ENCODE measurements at regions not wholly inside any gene's neighbourhood (a gene's known extent, or its start where the extent isn't known, plus 50 kb on each side); places are given as distances from the start of the nearest gene placed in this dataset.
A peak's percentile ranks its signal among the peaks of the same experiment; 100 is the strongest.

DNA sequence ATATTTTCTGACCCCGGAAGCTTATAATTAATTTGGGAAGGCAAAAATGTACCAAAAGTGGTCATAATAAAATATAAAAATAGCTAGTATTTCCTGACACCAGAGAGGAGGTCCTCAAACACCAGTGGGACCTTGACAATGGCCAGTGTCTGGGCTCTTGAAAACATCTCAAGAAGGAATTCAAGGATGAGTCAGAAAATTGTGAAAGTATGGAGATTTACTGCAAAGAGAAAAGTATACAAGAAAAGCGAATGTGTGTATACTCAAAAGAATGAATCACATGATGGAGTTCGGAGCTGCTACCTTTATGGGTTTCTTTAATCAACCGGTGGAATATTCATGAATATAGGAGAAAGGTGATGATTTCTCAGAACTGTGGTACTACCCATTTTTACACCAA is 1709.0 kb upstream of the WWC1 start:
- WGBS: 8% methylated on average over 3 of the region's 4 CpGs

GRCh38 chr5:166594567-166594966 is 1696.9 kb upstream of the WWC1 start:
- H2BK12ac ChIP-seq (ENCODE audit: low read length in 2 of 2): no peak overlapping the region
- no peak overlapping the region for H3K4ac ChIP-seq (ENCODE audit: low read depth in 1 of 2, low read length in 2 of 2)
- no peak overlapping the region for H3K4me2 ChIP-seq (ENCODE audit: low read length, poor library complexity, severe bottlenecking)
- no peak overlapping the region for H3K27ac ChIP-seq (ENCODE audit: low read length, poor library complexity, severe bottlenecking)
- H3K4me1 ChIP-seq (ENCODE audit: control insufficient read depth, insufficient read depth, low read depth, low read length): no peaks in the 10 kb centered on the region
- no peak overlapping the region for H2AK5ac ChIP-seq (ENCODE audit: low read length, severe bottlenecking)
- no peak overlapping the region for H2BK5ac ChIP-seq (ENCODE audit: low read depth, low read length, poor library complexity, severe bottlenecking)
- H3K9me3 ChIP-seq (ENCODE audit: control insufficient read depth, low read length): peaks cover 12% of the 10 kb centered on the region
- H2AFZ ChIP-seq (ENCODE audit: low read depth, low read length): no peak overlapping the region
- no peak for DNase-seq
- H3K14ac ChIP-seq (ENCODE audit: low read length in 2 of 2): no peak overlapping the region
- H3K79me1 ChIP-seq (replicated peaks; ENCODE audit: low read length, poor library complexity, severe bottlenecking): no peaks in the 10 kb centered on the region
- no peaks in the 10 kb centered on the region for H3K36me3 ChIP-seq (ENCODE audit: control insufficient read depth in 1 of 2, insufficient read depth in 2 of 2, low read depth in 1 of 2, low read length in 2 of 2)
- H2BK120ac ChIP-seq (ENCODE audit: low read depth, low read length): no peak overlapping the region
- no peak overlapping the region for H4K8ac ChIP-seq (ENCODE audit: low read length)
- H3K23ac ChIP-seq (ENCODE audit: low read length in 2 of 2): no peak overlapping the region
- H3K27me3 ChIP-seq (ENCODE audit: control insufficient read depth in 1 of 2, insufficient read depth in 1 of 2, low read length in 2 of 2): no peaks in the 10 kb centered on the region
- H4K91ac ChIP-seq (ENCODE audit: low read length): no peak overlapping the region
- H3K18ac ChIP-seq (ENCODE audit: low read depth in 1 of 2, low read length in 2 of 2): no peak overlapping the region
- no peak overlapping the region for H3K9ac ChIP-seq (ENCODE audit: low read length)
- no peak overlapping the region for H2BK15ac ChIP-seq (ENCODE audit: low read depth, poor library complexity, severe bottlenecking)
- H3K4me3 ChIP-seq (ENCODE audit: insufficient read depth in 1 of 2, low read depth in 1 of 2, low read length in 2 of 2): no peak overlapping the region

More for the DNA sequence above, 1709.0 kb upstream of the WWC1 start:
- Histone ChIP-seq H3K36me3 (ENCODE audit: control insufficient read depth in 1 of 2, insufficient read depth in 2 of 2, low read depth in 1 of 2, low read length in 2 of 2) (no peaks in the 10 kb centered on the region), H2BK120ac (ENCODE audit: low read depth, low read length) (no peak overlapping the region), H3K23ac (ENCODE audit: low read length in 2 of 2) (no peak overlapping the region), H2BK15ac (ENCODE audit: low read depth, poor library complexity, severe bottlenecking) (no peak overlapping the region), H3K27ac (ENCODE audit: low read length, poor library complexity, severe bottlenecking) (no peak overlapping the region), H2AFZ (ENCODE audit: low read depth, low read length) (no peak overlapping the region), H3K14ac (ENCODE audit: low read length in 2 of 2) (no peak overlapping the region), H3K4ac (ENCODE audit: low read depth in 1 of 2, low read length in 2 of 2) (no peak overlapping the region), H2BK12ac (ENCODE audit: low read length in 2 of 2) (no peak overlapping the region), H3K9ac (ENCODE audit: low read length) (no peak overlapping the region), H3K18ac (ENCODE audit: low read depth in 1 of 2, low read length in 2 of 2) (no peak overlapping the region), H4K91ac (ENCODE audit: low read length) (no peak overlapping the region), H3K9me3 (ENCODE audit: control insufficient read depth, low read length) (peaks cover 47% of the 10 kb centered on the region), H3K79me1 (replicated peaks; ENCODE audit: low read length, poor library complexity, severe bottlenecking) (no peaks in the 10 kb centered on the region), H3K4me1 (ENCODE audit: control insufficient read depth, insufficient read depth, low read depth, low read length) (no peaks in the 10 kb centered on the region), H3K4me2 (ENCODE audit: low read length, poor library complexity, severe bottlenecking) (no peak overlapping the region), H2AK5ac (ENCODE audit: low read length, severe bottlenecking) (no peak overlapping the region), H3K27me3 (ENCODE audit: control insufficient read depth in 1 of 2, insufficient read depth in 1 of 2, low read length in 2 of 2) (no peaks in the 10 kb centered on the region), H3K4me3 (ENCODE audit: insufficient read depth in 1 of 2, low read depth in 1 of 2, low read length in 2 of 2) (no peak overlapping the region), H2BK5ac (ENCODE audit: low read depth, low read length, poor library complexity, severe bottlenecking) (no peak overlapping the region), H4K8ac (ENCODE audit: low read length) (no peak overlapping the region)
- DNase-seq: peak; percentile 84

DNA sequence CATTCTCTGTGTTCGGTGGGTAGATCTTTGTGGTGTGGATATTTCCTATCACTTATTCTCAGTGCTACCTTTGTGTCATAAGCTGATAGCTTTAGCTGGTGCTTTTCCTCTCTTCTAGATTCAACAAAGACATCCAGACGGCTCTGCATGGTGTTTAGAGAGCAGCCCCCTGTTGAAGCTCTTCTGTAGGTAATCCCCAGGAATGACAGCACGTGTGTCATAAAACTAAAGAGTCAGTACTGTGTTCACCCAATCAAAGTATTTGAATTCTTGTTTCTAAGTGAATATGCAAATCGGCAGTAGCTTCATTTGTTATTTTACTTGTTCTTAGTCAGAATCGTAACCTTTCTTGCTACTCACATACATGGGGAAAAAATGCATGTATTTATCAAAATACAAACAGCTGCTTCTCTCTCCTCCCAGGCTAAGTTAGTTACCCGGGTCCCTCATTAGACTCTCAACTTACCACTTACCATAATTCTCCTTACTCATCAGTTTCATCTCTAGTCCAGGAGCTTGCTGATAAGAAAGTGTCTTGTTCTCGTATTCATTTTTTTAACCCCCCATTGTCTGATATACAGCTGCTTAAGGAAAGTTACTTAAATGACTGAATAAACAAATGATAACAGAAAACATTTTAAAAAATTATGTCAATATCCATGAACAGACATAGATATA is 1696.0 kb upstream of the WWC1 start:
- no peak overlapping the region for H3K4me2 ChIP-seq (ENCODE audit: low read length, poor library complexity, severe bottlenecking)
- H3K23ac ChIP-seq (ENCODE audit: low read length in 2 of 2): no peak overlapping the region
- H4K91ac ChIP-seq (ENCODE audit: low read length): no peak overlapping the region
- H3K4me1 ChIP-seq (ENCODE audit: control insufficient read depth, insufficient read depth, low read depth, low read length): no peaks in the 10 kb centered on the region
- 65% methylated on average over 5 of the region's 7 CpGs for WGBS
- H3K79me1 ChIP-seq (replicated peaks; ENCODE audit: low read length, poor library complexity, severe bottlenecking): no peaks in the 10 kb centered on the region
- H2BK15ac ChIP-seq (ENCODE audit: low read depth, poor library complexity, severe bottlenecking): no peak overlapping the region
- no peak overlapping the region for H4K8ac ChIP-seq (ENCODE audit: low read length)
- no peak overlapping the region for H2BK120ac ChIP-seq (ENCODE audit: low read depth, low read length)
- H2AFZ ChIP-seq (ENCODE audit: low read depth, low read length): no peak overlapping the region
- H3K36me3 ChIP-seq (ENCODE audit: control insufficient read depth in 1 of 2, insufficient read depth in 2 of 2, low read depth in 1 of 2, low read length in 2 of 2): no peaks in the 10 kb centered on the region
- no peak overlapping the region for H2BK5ac ChIP-seq (ENCODE audit: low read depth, low read length, poor library complexity, severe bottlenecking)
- DNase-seq: no peak
- H3K9me3 ChIP-seq (ENCODE audit: control insufficient read depth, low read length): peaks cover 19% of the 10 kb centered on the region
- no peak overlapping the region for H2AK5ac ChIP-seq (ENCODE audit: low read length, severe bottlenecking)
- H3K4ac ChIP-seq (ENCODE audit: low read depth in 1 of 2, low read length in 2 of 2): no peak overlapping the region
- H3K27me3 ChIP-seq (ENCODE audit: control insufficient read depth in 1 of 2, insufficient read depth in 1 of 2, low read length in 2 of 2): no peaks in the 10 kb centered on the region
- no peak overlapping the region for H3K14ac ChIP-seq (ENCODE audit: low read length in 2 of 2)
- no peak overlapping the region for H2BK12ac ChIP-seq (ENCODE audit: low read length in 2 of 2)
- no peak overlapping the region for H3K18ac ChIP-seq (ENCODE audit: low read depth in 1 of 2, low read length in 2 of 2)
- H3K27ac ChIP-seq (ENCODE audit: low read length, poor library complexity, severe bottlenecking): no peak overlapping the region
- no peak overlapping the region for H3K4me3 ChIP-seq (ENCODE audit: insufficient read depth in 1 of 2, low read depth in 1 of 2, low read length in 2 of 2)
- H3K9ac ChIP-seq (ENCODE audit: low read length): no peak overlapping the region

- Histone ChIP-seq H4K8ac (ENCODE audit: low read length) (no peak overlapping the region), H3K4me1 (ENCODE audit: control insufficient read depth, insufficient read depth, low read depth, low read length) (no peaks in the 10 kb centered on the region), H3K14ac (ENCODE audit: low read length in 2 of 2) (no peak overlapping the region), H3K9ac (ENCODE audit: low read length) (no peak overlapping the region), H2BK12ac (ENCODE audit: low read length in 2 of 2) (no peak overlapping the region), H2AK5ac (ENCODE audit: low read length, severe bottlenecking) (no peak overlapping the region), H3K36me3 (ENCODE audit: control insufficient read depth in 1 of 2, insufficient read depth in 2 of 2, low read depth in 1 of 2, low read length in 2 of 2) (no peaks in the 10 kb centered on the region), H3K27ac (ENCODE audit: low read length, poor library complexity, severe bottlenecking) (no peak overlapping the region), H3K4me3 (ENCODE audit: insufficient read depth in 1 of 2, low read depth in 1 of 2, low read length in 2 of 2) (no peak overlapping the region), H4K91ac (ENCODE audit: low read length) (no peak overlapping the region), H2BK120ac (ENCODE audit: low read depth, low read length) (no peak overlapping the region), H3K27me3 (ENCODE audit: control insufficient read depth in 1 of 2, insufficient read depth in 1 of 2, low read length in 2 of 2) (no peaks in the 10 kb centered on the region), H3K9me3 (ENCODE audit: control insufficient read depth, low read length) (peaks cover 22% of the 10 kb centered on the region), H3K23ac (ENCODE audit: low read length in 2 of 2) (no peak overlapping the region), H3K4me2 (ENCODE audit: low read length, poor library complexity, severe bottlenecking) (no peak overlapping the region), H2AFZ (ENCODE audit: low read depth, low read length) (no peak overlapping the region), H2BK5ac (ENCODE audit: low read depth, low read length, poor library complexity, severe bottlenecking) (no peak overlapping the region), H3K4ac (ENCODE audit: low read depth in 1 of 2, low read length in 2 of 2) (no peak overlapping the region), H3K79me1 (replicated peaks; ENCODE audit: low read length, poor library complexity, severe bottlenecking) (no peaks in the 10 kb centered on the region), H3K18ac (ENCODE audit: low read depth in 1 of 2, low read length in 2 of 2) (no peak overlapping the region), H2BK15ac (ENCODE audit: low read depth, poor library complexity, severe bottlenecking) (no peak overlapping the region)
- no peak for DNase-seq
- 91% methylated on average over 6 of the region's 7 CpGs for WGBS
Measured at GRCh38 chr5:166596043-166596442, 1695.4 kb upstream of the WWC1 start.
